Glutamatergic neuron (in vitro differentiated cells): ENCODE measurements at regions not wholly inside any gene's neighbourhood (a gene's known extent, or its start where the extent isn't known, plus 50 kb on each side); places are given as distances from the start of the nearest gene placed in this dataset.

Experiments used
- DNase-seq: peaks from one replicate; pipeline ENCODE4 v3.0.0; 2022
- H3K27ac Mint-ChIP-seq: one replicate; pipeline ENCODE4 v1.8.0; 2020; ENCODE audit warnings: mild to moderate bottlenecking, mixed read lengths, inconsistent platforms; ENCODE audit not compliant: unreplicated experiment
- H3K27me3 Mint-ChIP-seq: one replicate; pipeline ENCODE4 v1.8.0; 2020; ENCODE audit warnings: mild to moderate bottlenecking, moderate library complexity, mixed read lengths, inconsistent platforms; ENCODE audit not compliant: unreplicated experiment
- H3K36me3 Mint-ChIP-seq: one replicate; pipeline ENCODE4 v1.8.0; 2020; ENCODE audit warnings: mild to moderate bottlenecking, mixed read lengths, inconsistent platforms; ENCODE audit not compliant: unreplicated experiment
- H3K4me1 Mint-ChIP-seq: one replicate; pipeline ENCODE4 v1.8.0; 2020; ENCODE audit warnings: mild to moderate bottlenecking, low read depth, mixed read lengths, inconsistent platforms; ENCODE audit not compliant: unreplicated experiment
- H3K4me3 Mint-ChIP-seq: one replicate; pipeline ENCODE4 v1.8.0; 2020; ENCODE audit warnings: mild to moderate bottlenecking, mixed read lengths, inconsistent platforms; ENCODE audit not compliant: unreplicated experiment
- H3K9me3 Mint-ChIP-seq: one replicate; pipeline ENCODE4 v1.8.0; 2020; ENCODE audit warnings: mild to moderate bottlenecking, moderate library complexity, mixed read lengths, inconsistent platforms; ENCODE audit not compliant: unreplicated experiment
- TF ChIP-seq, protein P1 (sequence below): fragments of 200-600 bp; sonication (generic); IDR thresholded peaks from one replicate; pipeline ENCODE4 v1.5.0; 2021; ENCODE audit not compliant: partially characterized antibody, unreplicated experiment

- peaks cover 7% of the 10 kb centered on the region for H3K9me3 Mint-ChIP-seq
- H3K36me3 Mint-ChIP-seq, result peaks cover 15% of the 10 kb centered on the region
- H3K27ac Mint-ChIP-seq, result no peak overlapping the region
- no peak overlapping the region for H3K4me3 Mint-ChIP-seq
- no peak for DNase-seq
- H3K4me1 Mint-ChIP-seq, result peaks cover 16% of the 10 kb centered on the region
- TF ChIP-seq, protein P1, sequence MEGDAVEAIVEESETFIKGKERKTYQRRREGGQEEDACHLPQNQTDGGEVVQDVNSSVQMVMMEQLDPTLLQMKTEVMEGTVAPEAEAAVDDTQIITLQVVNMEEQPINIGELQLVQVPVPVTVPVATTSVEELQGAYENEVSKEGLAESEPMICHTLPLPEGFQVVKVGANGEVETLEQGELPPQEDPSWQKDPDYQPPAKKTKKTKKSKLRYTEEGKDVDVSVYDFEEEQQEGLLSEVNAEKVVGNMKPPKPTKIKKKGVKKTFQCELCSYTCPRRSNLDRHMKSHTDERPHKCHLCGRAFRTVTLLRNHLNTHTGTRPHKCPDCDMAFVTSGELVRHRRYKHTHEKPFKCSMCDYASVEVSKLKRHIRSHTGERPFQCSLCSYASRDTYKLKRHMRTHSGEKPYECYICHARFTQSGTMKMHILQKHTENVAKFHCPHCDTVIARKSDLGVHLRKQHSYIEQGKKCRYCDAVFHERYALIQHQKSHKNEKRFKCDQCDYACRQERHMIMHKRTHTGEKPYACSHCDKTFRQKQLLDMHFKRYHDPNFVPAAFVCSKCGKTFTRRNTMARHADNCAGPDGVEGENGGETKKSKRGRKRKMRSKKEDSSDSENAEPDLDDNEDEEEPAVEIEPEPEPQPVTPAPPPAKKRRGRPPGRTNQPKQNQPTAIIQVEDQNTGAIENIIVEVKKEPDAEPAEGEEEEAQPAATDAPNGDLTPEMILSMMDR, result no peak
- peaks cover 5% of the 10 kb centered on the region for H3K27me3 Mint-ChIP-seq
Observed at GRCh38 chr12:27870939-27871338, 90.9 kb upstream of the MANSC4 start.

DNA sequence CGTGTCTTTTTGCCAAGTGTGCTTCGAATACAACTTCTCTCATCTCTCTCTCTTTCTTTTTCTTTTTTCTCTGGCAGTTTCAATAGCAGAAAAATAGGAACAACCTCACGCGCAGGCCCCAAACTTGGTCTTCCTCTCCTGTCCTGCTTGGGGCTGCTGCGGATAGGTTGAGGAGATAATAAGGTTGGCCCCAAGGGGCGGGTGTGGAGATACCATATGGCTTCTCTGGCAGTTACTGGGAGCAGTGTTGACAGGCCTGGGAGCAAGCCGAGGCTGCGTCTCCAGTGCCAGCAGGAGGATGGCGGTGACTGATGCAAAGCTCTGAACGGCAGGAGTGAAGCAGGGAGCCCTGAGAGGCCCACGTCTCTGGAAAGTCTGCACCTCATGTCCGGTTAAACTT lies 89.5 kb upstream of the MANSC4 start:
- DNase-seq, result peak; percentile 58
- Mint-ChIP-seq H3K4me1 (peaks cover 13% of the 10 kb centered on the region), H3K36me3 (peaks cover 11% of the 10 kb centered on the region), H3K9me3 (no peaks in the 10 kb centered on the region), H3K27me3 (no peaks in the 10 kb centered on the region), H3K4me3 (peak overlapping the region; percentile 10), H3K27ac (peak overlapping the region; percentile 88)
- TF ChIP-seq, protein P1, result no peak

DNA sequence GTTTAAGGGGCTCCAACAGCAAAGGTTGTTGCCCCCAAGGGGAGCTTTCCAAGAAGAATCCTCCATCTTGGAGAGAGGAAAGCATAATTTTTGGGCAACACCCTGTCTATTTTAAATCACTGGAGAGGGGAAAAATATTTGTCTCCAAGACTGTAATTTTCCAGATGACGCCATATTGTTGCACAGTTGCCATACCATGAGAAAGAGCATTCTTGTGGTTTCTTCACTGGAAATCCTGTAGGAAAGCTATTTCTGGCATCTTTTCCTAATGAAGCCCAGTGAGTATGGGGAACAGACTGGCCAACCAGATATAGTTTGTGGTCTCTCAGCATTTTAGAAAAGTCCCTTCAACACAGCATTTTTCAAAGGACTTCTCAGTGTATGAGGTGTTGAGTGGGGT lies 88.1 kb upstream of the MANSC4 start:
- Mint-ChIP-seq H3K4me3 (no peak overlapping the region), H3K27ac (no peak overlapping the region), H3K36me3 (peaks cover 10% of the 10 kb centered on the region), H3K4me1 (peaks cover 13% of the 10 kb centered on the region), H3K9me3 (no peaks in the 10 kb centered on the region), H3K27me3 (no peaks in the 10 kb centered on the region)
- TF ChIP-seq, protein P1, result no peak
- no peak for DNase-seq

- H3K36me3 Mint-ChIP-seq, result no peaks in the 10 kb centered on the region
- no peaks in the 10 kb centered on the region for H3K9me3 Mint-ChIP-seq
- no peak overlapping the region for H3K27ac Mint-ChIP-seq
- peaks cover 13% of the 10 kb centered on the region for H3K4me1 Mint-ChIP-seq
- no peak for DNase-seq
- TF ChIP-seq, protein P1, result no peak
- no peak overlapping the region for H3K4me3 Mint-ChIP-seq
- H3K27me3 Mint-ChIP-seq, result no peaks in the 10 kb centered on the region
Observed at GRCh38 chr12:27866373-27867101, 86.5 kb upstream of the MANSC4 start.

DNA sequence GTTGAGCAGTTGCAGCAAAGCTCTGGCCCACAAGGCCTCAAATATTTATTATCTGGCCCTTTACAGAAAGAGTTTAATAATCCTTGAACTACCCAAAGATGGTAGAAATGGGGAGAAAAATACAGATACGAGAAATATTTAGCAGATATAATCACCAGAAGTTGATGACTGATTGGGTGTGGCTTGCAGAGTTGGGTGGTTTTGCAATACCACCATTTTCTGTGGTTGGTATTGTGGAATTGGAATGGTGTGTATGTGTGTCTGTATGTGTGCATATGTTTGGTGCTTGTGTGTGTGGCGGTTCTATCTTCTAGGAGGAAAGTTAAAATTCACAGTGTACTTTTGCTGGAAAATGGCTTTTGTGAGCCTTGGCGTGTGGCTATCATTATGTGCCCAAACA lies 85.4 kb upstream of the MANSC4 start:
- no peaks in the 10 kb centered on the region for H3K27me3 Mint-ChIP-seq
- H3K36me3 Mint-ChIP-seq, result no peaks in the 10 kb centered on the region
- peaks cover 11% of the 10 kb centered on the region for H3K4me1 Mint-ChIP-seq
- no peak overlapping the region for H3K4me3 Mint-ChIP-seq
- no peaks in the 10 kb centered on the region for H3K9me3 Mint-ChIP-seq
- no peak overlapping the region for H3K27ac Mint-ChIP-seq
- DNase-seq, result no peak
- TF ChIP-seq, protein P1, result no peak
